ENCODE measurements at regions not wholly inside any gene's neighbourhood (a gene's known extent, or its start where the extent isn't known, plus 50 kb on each side); places are given as distances from the start of the nearest gene placed in this dataset.

GRCh38 chr21:22136740-22137139, 1138.5 kb downstream of the NCAM2 start (continued):
- TF ChIP-seq FOS (IDR thresholded peaks at IDR 0.05; ENCODE audit: borderline replicate concordance, extremely low read depth, insufficient read length), result no peak
- no peak for TF ChIP-seq ZNF384 (IDR thresholded peaks at IDR 0.05; ENCODE audit: borderline replicate concordance, low read depth, low read length)
- no peak for TF ChIP-seq PAX5 (IDR thresholded peaks at IDR 0.05; ENCODE audit: borderline replicate concordance, low read depth, low read length)
- no peak for TF ChIP-seq BHLHE40 (IDR thresholded peaks at IDR 0.05; ENCODE audit: borderline replicate concordance in 1 of 2, low read depth in 2 of 2, low read length in 1 of 2)
- TF ChIP-seq ZBTB4 (CRISPR knock-in tag; IDR thresholded peaks at IDR 0.05), result no peak
- TF ChIP-seq WRNIP1 (IDR thresholded peaks at IDR 0.05; ENCODE audit: borderline replicate concordance, low read depth, low read length), result no peak
- no peak for TF ChIP-seq RUNX3 (IDR thresholded peaks at IDR 0.05; ENCODE audit: low read length)

- ATAC-seq (no peak), FAIRE-seq (no peak)
- TF ChIP-seq CBX3 (IDR thresholded peaks at IDR 0.05; ENCODE audit: borderline replicate concordance, low read depth) (no peak), TCF7 (IDR thresholded peaks at IDR 0.05; ENCODE audit: borderline replicate concordance) (no peak), GABPA (IDR thresholded peaks at IDR 0.05; ENCODE audit: low read depth) (no peak), EED (IDR thresholded peaks at IDR 0.05; ENCODE audit: low read depth) (no peak), ZNF207 (IDR thresholded peaks at IDR 0.05; ENCODE audit: borderline replicate concordance) (no peak), ZBTB11 (CRISPR knock-in tag; IDR thresholded peaks at IDR 0.05) (no peak), HDGF (IDR thresholded peaks at IDR 0.05) (no peak), TCF3 (IDR thresholded peaks at IDR 0.05; ENCODE audit: borderline replicate concordance, insufficient read depth, low read depth, low read length) (no peak)
Measured at GRCh38 chr21:22138297-22139016, 1140.2 kb downstream of the NCAM2 start.

More at GRCh38 chr21:22138297-22139016, 1140.2 kb downstream of the NCAM2 start:
- H3K9me3 ChIP-seq (replicated peaks; ENCODE audit: control insufficient read depth, insufficient read depth, low read length), result no peaks in the 10 kb centered on the region; the same call in 2 of the 3 replicates
- no peaks in the 10 kb centered on the region for H4K20me1 ChIP-seq (ENCODE audit: control insufficient read depth, insufficient read depth)
- WGBS (ENCODE audit: insufficient coverage, insufficient replicate concordance, low lambda C conversion rate, missing lambda C conversion rate), result 46% methylated on average over 18 of the region's 18 CpGs
- no peak overlapping the region for H3K9ac ChIP-seq (ENCODE audit: control insufficient read depth, insufficient read depth, low read length)
- intact Hi-C loops (cut with micrococcal nuclease; ENCODE audit: unreplicated experiment), result no loop called here
- H2AFZ ChIP-seq (ENCODE audit: control insufficient read depth, low read depth, low read length), result no peak overlapping the region
- no peak overlapping the region for H3K4me2 ChIP-seq (ENCODE audit: control insufficient read depth, insufficient read depth)
- no peaks in the 10 kb centered on the region for H3K79me2 ChIP-seq (ENCODE audit: control insufficient read depth, insufficient read depth, low read length)
- ChIA-PET RAD21 (ENCODE audit: unreplicated experiment) (no interaction called here), POLR2A (no interaction called here), CTCF (no interaction called here), SMC1A (ENCODE audit: uncharacterized antibody, unreplicated experiment) (no interaction called here)
- DNase-seq (ENCODE audit: low read depth, low spot score), result no peak
- H3K4me3 ChIP-seq, result no peak overlapping the region
- in situ Hi-C loops (cut with MboI), result no loop called here
- BruUV-seq (replicated peaks), result no TSS peak
- no peak overlapping the region for H3K27ac ChIP-seq (ENCODE audit: control insufficient read depth, insufficient read depth)
- no peaks in the 10 kb centered on the region for H3K36me3 ChIP-seq (ENCODE audit: control insufficient read depth in 2 of 2, insufficient read depth in 2 of 2, low read length in 1 of 2)
- no peaks in the 10 kb centered on the region for H3K27me3 ChIP-seq (replicated peaks in 1 of 2; ENCODE audit: control insufficient read depth in 2 of 2, insufficient read depth in 2 of 2, low read length in 1 of 2)
- H3K4me1 ChIP-seq (ENCODE audit: control insufficient read depth, insufficient read depth, low read length), result no peaks in the 10 kb centered on the region
